ENCODE measurements at regions not wholly inside any gene's neighbourhood (a gene's known extent, or its start where the extent isn't known, plus 50 kb on each side); places are given as distances from the start of the nearest gene placed in this dataset.

DNA sequence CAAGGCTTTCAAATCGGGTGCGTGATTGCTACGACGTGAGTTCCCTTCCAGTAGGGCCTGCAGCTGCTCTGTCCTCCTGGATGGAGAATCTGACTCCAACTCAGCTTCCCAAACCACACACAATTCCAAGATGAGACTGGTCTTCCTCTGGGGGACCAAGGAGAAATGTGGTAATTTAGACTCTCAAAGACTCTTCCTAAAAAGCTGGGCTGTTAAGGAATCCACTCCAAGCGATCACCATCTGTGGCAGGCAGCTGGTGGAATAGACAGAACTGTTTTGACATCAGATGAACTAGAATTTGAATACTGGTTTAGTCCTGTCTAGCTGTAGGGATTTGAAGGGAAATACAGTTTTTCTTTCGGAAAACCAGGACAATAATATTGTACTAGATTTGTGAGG, 130.7 kb upstream of the KLF4 start:
- DNase-seq, result no peak

- no peak for DNase-seq
Measured at GRCh38 chr9:107615321-107615720, 125.8 kb upstream of the KLF4 start.

GRCh38 chr9:107614765-107615164, 125.2 kb upstream of the KLF4 start:
- DNase-seq, result no peak

- DNase-seq, result no peak
Measured at GRCh38 chr9:107613321-107613720, 123.8 kb upstream of the KLF4 start.

- no peak for DNase-seq
Measured at GRCh38 chr9:107612136-107612535, 122.6 kb upstream of the KLF4 start.

GRCh38 chr9:107609547-107609946, 120.0 kb upstream of the KLF4 start:
- no peak for DNase-seq

DNA sequence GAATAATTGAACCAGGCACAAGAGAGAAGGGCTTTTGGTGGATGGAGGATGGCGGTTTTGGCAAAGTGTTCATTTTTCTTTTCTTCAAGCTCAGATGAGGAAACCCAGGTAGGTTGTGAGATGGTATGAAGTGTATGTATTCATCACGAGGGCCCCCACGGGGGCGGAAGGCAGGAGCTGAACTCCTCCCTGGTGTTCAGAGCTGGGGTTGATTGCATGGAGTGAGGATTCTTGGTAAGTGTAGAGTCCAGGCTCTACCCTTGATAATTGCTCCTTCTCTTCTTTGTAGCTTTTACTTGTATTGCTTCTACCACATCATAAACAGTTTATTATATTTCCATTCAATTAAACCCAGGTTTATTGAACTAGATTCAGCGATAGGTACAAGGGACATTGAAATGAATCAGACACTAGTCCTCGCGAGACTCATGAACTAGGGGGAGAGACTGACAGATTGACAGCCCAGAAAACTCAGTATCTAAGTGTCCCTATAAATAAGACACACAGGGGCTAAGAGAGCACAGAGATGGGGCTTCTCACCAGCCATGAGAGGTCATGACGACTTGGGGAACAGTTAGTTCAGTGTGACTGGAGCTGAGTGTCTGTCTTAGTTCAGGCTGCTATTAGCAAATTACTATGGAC, 116.7 kb upstream of the KLF4 start:
- DNase-seq, result no peak

GRCh38 chr9:107605041-107605440, 115.5 kb upstream of the KLF4 start:
- DNase-seq, result no peak

DNA sequence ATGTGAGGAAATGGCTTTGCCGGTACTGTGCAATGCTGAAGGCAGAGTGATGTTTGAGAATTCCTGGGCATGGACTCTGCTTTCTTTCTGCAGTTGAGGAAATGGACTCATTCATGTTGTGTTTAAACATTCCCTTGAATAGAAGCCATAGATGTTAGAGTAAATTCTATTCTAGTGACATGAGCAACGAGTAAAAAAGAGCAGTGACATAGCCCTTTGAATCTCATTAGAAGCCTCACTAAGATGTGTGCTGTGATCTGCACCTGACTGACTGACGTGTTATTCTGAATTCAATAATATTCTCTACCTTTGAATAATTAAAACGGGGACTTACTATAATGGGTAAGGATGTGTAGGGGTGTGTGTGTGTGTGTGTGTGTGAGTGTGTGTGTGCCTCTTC, 113.7 kb upstream of the KLF4 start:
- no peak for DNase-seq

DNA sequence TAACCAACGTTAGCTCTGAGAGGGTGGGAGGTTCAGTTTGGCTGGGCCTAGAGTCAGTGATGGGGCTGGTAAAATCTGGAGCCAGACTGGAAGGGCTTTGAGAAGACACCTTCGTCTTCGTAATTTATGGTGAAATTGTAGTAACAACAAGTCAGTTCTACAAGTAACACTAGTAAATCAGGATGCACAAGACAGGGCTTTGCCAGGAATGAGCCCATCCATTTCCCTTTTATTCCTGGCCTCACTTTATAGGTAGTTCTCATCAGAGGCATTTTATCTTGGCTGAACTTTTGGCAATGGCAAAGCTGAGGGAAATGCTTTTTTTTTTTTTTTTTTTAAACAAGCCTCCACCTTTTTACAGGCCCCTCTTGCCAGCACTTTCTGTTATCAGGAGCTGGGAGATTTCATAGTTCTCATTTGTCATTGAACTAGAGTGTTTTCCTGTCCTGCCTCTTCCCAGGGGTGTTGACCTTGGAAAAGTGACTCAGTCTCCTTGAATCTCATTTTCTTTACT, 110.5 kb upstream of the KLF4 start:
- no peak for DNase-seq

GRCh38 chr9:107597743-107598217, 108.2 kb upstream of the KLF4 start:
- DNase-seq, result no peak

DNA sequence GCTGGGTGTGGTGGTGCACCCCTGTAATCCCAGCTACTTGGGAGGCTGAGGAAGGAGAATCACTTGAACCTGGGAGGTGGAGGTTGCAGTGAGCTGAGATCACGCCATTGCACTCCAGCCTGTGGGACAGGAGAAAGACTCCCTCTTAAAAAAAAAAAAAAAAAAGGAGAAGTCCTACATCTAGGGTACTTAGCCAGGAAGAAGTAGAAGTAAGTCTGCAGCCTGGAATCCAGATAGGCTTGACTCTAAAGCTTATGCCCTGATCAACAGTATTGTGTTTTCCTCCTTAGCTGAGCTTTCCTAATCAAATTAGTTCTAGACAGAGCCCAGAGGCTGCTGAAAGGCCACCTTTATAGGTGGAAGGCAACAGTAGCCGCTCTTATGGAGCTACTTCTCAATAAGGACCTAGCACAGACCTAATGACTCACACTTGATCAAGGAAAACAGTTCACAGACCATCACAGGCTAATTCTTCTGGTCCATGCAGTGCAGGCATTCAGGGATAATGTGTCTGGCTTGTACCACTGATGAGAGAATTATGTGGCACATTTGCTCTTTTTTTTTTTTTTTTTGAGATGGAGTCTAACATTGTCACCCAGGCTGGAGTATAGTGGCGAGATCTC, 105.5 kb upstream of the KLF4 start:
- no peak for DNase-seq

GRCh38 chr9:107593224-107593870, 103.8 kb upstream of the KLF4 start:
- no peak for DNase-seq

- DNase-seq, result no peak
Measured at GRCh38 chr9:107592424-107592823, 102.9 kb upstream of the KLF4 start.

DNA sequence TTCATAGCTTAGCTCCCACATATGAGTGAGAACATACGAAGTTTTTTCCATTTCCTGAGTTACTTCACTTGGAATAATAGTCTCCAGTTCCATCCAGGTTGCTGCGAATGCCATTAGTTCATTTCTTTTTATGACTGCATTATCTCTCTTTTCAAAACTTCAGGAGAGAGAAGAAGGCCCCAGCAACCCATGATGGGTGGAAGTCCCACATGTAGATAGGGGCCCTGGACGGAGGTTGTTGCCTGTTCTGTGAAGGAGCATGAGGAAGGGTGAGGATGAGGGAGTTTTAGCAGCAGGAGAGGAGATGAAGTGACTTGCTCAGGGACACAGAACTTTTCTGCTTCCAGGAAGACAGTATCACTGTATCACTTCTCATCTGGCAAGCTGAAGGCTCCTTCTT, 102.2 kb upstream of the KLF4 start:
- DNase-seq, result no peak

- DNase-seq, result no peak
Measured at GRCh38 chr9:107588393-107588792, 98.8 kb upstream of the KLF4 start.

- DNase-seq, result no peak
Measured at GRCh38 chr9:107587191-107587963, 97.8 kb upstream of the KLF4 start.

DNA sequence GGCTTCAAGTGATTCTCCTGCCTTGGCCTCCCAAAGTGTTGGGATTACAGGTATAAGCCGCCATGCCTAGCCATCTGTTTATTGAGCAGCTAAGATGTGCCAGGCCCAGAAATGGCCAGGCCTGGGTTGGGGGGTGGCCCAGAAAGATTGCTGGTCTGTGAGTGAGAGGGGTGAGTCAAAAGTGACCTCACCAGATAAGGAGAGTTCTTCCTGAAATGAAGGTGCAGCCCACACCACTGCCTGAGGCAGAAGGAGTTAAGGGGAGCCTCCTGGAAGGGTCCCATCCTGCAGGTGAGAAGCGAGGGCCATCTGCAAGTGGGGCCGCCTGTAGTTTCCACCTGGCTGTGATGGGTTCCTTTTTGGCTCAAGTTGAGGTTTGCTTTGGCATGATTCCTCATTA, 96.9 kb upstream of the KLF4 start:
- no peak for DNase-seq

DNA sequence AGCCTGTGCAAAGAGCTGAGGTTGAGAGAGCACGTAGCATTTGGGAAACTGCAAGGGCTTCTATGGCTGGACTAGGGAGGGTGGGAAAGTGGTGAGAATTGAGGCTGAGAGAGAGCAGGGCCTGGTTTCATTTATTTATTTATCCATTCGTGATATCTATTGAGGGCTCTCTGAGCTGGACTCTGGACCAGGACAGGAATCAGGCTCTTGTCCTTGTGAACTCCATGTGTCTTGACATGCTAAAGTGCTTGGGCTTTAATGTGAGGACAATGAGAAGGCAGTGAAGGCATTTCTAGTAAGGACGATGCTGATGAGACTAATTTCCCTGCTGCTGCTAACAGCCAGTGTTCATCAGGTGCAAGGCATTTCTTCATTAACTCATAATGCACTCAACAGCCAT, 95.9 kb upstream of the KLF4 start:
- DNase-seq, result no peak

- no peak for DNase-seq
Measured at GRCh38 chr9:107584944-107585343, 95.4 kb upstream of the KLF4 start.

GRCh38 chr9:107584186-107584585, 94.6 kb upstream of the KLF4 start:
- DNase-seq, result no peak

- DNase-seq, result no peak
Measured at GRCh38 chr9:107577140-107577776, 87.7 kb upstream of the KLF4 start.

DNA sequence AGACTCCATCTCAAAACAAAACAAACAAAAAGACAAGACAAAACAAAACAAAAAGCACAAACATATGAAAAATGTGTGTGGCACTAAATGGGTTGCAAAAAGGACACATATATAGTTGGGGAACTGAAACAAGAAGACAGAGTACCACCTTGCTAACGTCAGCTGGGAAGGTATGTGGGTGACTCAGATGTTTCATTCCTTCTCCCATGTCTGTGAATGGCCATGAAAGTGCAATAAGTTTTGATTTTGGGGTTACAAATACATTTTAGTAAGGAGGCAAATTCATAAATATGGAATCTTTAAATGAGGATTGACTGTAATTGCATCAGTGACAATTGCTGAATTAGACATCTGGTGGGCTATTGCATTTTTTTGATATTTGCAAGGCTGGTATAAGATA, 81.6 kb upstream of the KLF4 start:
- DNase-seq, result no peak
